HTR-8/SVneo (cell line): ENCODE measurements at regions not wholly inside any gene's neighbourhood (a gene's known extent, or its start where the extent isn't known, plus 50 kb on each side); places are given as distances from the start of the nearest gene placed in this dataset.
A peak's percentile ranks its signal among the peaks of the same experiment; 100 is the strongest.

Experiments
- DNase-seq: peaks from one replicate; pipeline ENCODE4 v3.0.0; 2011; ENCODE audit warnings: low spot score, mixed read lengths; ENCODE audit not compliant: insufficient read length
- FAIRE-seq: peaks from 2 replicates; lab custom pipeline; 2011; peaks lifted over from hg19 to GRCh38; lab: Jason Lieb, UNC

DNA sequence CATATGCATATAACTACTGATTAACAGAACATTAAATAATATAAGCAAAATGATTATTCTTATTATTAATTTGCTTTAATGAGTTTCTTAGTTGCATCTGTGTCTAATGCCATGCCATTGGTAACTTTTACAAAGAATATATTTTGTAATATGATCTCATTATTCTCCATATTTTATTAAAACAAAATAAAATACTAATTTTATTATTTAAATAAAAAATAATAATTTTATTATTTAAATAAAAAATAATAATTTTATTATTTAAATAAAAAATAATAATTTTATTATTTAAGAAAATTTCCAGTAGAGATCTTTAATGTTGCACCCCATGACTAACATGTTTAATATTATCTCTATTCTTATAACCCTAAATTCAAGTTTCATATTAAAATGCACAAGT is 771.1 kb downstream of the NR2F2 start:
- FAIRE-seq (no peak), DNase-seq (no peak)

DNA sequence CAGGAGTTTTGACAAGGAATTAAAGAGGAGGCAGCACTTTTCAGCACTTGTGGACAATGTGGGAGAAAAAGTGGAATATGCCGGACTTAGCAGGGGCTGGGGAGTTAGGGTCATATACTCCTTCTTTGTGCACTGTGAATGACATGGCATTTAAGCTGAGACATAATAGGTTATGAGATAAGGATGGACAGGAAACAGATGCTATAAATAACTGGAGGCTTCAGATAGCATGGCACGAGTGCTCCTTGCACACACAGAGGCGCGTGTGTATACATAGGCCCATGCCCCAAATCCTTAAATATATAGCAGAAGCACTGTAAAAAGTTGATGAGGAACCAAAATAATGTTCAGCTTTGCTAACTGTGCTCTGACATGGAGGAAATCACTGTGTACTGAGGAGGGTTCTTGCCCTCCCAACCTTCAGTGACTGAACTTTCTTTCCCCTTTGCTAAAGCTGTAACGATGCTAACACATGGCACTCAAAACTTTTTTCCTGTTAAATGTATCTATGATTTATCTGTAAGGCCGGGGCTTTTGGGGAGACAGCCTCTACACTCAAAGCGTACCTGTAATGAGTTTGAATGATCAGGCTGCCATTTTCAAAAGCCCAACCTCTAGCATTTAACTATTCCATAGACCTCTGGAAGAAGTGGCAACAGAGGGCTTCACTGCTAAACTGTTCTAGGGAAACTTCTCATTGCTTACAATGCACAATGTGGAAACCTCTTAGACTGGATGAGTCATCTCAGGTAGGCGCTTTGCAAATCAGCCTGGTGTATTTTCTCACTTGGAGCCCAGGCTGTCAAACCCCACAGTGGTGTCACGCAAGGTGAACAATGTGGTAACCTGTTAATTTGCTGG is 784.6 kb downstream of the NR2F2 start:
- FAIRE-seq (no peak), DNase-seq (no peak)

DNA sequence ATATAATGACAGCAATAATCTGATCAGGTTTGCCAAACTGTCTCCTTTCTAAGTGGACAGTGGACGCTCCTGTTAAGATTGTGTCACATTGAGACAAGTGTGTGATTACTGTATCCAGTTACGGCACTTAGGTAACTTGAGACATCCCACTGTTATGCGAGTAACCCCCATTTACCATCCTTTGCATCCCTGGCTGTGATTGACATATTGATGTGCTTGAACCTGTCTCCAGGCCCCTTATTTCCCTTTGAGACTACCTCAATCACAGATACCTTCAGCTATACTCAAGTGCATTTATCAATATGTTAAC is 785.2 kb downstream of the NR2F2 start:
- no peak for FAIRE-seq
- DNase-seq, result no peak

DNA sequence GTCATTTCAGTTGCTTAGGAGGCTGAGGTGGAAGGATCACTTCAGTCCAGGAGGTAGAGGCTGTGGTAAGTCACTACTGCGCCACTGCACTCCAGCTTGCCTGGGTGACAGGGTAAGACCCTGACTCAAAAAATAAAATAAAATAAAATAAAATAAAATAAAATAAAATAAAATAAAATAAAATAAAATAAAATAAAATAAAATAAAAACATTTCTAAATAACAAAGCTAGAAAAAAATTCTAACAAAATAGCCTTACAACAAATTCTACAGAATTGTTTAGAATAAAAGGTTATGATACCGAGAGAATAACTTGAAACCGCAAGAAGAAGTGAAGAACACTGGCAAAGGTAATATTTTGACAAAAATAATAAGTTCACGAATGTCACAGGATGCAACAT is 794.3 kb downstream of the NR2F2 start:
- DNase-seq (no peak), FAIRE-seq (no peak)

DNA sequence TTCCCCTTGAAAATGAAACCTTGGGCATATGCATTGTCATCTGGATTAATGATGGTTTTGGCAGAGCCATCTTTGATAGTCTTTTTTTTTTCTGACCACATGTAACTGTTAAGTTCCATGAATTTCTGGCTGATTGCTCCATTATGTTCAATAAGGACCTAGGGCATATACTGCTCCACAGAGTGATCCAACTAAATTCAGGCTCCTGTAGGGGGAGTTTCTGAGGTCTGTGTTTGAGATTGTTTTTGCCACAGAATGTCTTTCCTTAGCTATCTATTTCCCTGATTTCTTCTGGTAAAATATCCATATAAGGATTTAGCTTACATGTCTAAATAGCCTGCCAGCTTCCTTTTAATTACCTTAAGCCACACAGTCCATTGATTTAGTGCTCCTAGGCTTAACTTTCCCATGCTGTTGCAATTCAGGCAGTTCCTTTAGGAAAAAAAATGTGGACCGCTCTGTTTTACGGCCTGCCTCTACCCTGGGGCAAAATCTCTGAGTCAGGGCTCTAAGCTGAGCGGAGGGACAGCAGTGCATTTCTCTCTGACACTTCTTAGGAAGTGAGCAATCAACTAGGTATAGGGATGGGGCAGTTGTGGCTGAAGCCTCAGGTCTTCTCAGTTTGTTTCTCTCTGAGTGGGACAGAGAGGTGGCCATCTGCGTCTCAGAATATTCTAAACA is 796.2 kb downstream of the NR2F2 start:
- DNase-seq (peak; percentile 42), FAIRE-seq (no peak)

DNA sequence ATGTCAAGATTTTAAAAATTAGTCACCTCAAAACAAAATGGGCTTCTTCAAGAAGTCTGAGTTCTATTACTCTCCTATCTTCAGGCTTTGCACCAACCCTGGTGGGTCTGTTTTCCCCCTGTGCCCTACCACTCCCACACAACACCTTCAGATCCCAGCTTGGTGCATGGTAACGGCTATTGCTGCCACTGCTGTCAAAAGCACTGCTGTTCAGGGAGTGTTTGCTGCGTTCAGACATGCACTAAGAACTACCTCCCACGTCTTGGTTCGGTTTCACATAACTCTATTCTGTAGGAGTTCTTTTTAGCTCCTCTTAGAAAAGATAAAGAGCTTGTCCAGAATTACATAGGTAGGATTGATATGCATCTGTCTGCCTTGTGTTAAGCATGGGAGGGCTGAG is 799.2 kb downstream of the NR2F2 start:
- no peak for FAIRE-seq
- no peak for DNase-seq

DNA sequence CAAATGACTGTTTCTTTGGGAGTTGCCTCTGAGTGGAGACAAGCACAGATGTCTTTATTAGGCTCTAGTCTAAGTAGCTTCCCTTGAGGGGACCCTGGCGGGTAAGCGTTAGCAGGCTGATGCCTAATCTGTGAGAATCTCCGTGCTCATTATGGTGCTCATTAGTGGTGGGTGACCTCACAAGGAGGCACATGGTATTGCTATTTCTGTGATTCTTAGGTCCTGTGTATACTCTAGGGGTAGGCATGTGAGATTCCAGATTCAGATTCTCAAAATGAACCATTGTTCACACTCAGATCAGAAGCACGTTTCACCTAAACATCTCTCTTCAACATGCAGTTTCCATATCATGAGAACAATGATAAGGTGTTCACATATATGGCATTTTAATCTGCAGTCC is 809.7 kb downstream of the NR2F2 start:
- DNase-seq, result no peak
- no peak for FAIRE-seq

DNA sequence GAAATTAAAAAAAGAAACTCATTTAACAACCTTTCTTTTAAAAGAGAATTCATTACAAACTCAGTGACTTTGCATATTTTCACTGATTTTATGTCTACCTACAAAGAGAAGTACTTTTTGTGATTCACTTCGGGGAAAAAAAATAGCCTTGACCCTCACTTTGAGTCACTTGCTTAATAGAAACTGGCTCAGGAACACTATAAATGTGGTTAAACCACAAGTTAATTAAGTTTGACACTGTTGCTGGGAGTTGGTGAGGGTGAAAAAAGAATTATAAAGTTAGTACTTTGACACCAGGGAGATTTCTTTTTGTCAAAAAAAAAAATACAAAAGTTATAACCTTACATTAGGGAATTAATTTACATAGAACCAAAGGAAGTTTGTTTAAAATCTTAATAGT is 810.9 kb downstream of the NR2F2 start:
- FAIRE-seq, result no peak
- no peak for DNase-seq

DNA sequence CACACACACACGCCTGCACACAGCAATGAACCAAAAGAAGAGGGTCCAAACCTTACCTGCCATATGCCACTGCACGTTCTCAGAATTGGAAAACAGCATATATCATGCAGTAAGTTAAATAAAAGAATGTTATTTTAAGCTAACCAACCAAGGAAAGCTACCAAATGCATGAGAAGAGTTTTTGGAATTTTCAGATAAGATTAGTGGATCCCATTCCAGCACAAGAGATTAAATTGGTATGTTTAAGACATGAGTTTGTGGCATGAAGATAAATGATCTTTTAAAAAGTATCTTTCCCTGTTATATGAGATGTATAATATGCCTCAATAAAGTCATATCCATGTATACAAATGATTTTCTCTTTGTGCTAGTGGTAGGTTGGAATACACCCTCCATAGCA is 811.4 kb downstream of the NR2F2 start:
- DNase-seq, result no peak
- no peak for FAIRE-seq

DNA sequence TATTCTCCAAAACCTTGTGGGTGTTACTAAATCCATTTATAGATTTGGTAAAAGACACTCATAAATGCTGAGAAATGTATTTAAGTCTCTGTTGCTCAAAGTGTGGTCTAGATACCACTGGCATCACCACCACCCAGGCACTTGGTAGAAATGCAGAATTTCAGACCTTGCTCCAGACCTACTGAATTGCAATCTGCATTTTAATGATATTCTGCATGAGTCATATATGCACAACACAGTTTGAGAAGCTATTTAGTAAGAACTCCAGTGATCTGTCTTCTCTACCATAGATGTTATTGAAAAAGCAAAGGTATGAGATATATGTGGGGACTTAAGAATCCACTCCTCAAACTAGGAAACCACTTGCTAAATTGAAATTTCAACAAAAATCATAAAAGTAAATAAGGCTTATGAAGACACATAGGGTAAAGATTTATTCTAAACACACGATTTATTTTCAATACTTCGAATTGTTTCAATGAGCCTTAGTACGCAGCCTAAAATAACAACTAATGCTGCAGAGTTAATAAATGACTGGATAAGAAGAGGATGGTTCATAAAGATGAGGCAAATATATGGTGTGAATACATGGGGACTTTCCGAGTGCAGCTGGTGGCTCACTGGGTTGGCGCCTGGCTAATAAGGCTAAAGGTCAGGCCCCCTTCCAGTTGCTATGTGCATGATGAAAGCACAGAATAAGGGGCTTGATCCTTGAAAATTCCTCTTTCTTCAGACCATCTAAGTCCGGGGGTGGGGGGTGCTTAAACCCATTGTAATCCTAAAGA is 813.3 kb downstream of the NR2F2 start:
- no peak for FAIRE-seq
- no peak for DNase-seq

DNA sequence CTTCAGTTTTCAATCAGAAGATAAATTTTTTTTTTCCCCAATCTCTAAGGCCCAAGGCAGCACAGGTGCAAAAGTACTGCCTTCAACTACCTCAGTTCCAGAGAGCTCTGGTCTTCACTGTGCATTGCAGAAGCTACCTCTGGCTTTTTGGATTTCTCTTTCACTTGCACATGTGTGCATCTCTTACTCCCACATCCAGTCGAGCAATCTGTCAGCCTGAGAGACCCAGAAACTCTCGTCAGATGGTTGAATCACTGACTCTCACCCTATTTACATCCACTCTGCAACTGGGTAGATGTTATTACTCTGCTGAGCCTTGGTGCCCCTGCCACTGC is 813.8 kb downstream of the NR2F2 start:
- DNase-seq (no peak), FAIRE-seq (no peak)

DNA sequence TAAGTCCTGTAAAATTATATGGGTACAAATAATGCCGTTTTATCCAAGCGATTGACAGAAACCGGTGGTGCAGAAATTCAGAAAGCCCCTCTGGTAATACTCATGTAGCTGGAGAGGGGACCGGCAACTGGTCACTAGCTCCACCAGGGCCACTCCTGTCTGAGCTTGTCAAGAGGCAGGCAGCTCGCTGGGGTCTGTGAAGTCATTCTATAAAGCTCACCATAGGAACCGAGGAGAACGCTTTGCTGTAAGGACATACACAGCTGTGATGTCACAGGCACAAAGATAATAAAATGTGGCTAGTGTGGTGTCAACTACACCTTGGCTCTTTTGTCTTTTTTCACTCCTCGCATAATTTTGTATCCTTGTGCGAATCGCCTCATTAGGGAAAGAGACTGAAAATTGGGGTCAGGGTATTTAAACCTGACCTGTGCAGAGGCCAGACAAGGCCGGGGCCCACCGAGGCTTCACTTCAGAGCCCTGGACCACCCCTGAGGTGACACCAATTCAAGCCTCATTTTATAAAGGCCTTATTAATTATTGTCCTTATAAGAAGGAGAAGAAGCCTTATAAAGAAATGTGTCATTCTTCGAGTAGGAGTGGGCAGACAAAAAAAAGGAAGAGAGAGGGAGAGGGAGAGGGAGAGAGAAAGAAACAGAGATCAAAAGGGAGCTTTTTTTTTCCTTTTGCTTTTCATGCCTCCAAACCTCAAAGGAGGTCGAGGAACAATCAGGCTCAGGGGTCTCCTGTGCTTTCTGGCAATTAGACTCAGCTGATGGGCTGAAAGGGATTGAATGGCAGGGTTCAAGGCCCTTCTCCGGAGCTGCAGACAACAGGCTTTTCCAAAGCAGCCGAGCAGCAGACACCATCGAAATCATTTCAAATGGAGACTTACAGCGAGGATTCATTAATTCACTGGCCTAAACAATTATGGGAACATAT is 813.3 kb upstream of the ARRDC4 start:
- no peak for FAIRE-seq
- no peak for DNase-seq

DNA sequence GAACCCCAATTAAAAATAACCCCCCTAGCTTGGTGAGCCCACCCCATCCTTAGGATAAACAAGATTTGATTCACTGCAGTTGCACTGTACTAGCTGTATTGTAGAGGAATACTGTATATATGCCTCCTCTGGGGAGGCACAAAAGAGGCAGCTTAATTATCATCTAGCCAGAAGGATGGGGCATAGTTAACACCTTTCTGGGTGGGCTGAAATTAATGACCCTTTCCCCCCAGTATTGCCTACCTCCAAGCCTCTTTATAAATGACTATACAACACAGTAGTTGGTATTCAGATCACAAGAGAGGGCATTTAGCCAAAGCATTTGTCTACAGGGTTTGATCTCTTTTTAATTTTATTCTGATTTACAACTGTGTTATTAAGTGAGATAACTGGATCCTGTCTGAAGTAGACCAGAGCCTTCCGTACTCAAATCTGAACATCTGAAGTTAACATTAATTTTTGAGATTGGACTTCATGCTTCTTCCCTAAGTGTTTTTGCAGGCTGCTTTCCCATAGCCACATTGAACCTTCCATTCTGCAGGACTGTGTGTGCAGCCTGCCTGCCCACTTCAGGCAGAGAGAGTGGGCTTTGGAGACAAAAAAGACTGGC is 807.0 kb upstream of the ARRDC4 start:
- FAIRE-seq (no peak), DNase-seq (no peak)

DNA sequence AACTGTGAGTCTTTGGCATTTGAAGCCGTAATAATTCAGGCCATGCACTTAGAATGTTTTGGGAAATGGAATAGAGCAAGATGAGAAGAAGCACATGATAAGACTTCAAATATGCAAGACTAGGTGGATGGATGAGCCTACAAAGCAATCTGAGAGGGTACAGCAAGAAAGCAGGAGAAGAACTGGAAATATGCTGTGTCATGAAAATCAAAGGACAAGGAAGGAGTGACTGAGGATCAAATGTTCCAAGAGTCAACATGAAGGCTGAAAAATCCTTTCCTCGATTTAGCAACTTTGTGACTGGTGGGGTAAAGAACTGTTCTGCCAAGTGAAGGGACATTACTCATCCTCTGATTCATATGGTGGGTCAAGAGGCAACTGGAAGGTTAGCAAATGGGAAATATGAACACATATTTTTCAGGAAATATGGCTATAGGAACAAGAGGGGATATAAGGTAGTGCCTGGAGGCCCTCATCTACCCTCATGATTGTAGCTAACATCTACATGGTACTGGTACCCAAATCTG is 803.7 kb upstream of the ARRDC4 start:
- FAIRE-seq (no peak), DNase-seq (no peak)

DNA sequence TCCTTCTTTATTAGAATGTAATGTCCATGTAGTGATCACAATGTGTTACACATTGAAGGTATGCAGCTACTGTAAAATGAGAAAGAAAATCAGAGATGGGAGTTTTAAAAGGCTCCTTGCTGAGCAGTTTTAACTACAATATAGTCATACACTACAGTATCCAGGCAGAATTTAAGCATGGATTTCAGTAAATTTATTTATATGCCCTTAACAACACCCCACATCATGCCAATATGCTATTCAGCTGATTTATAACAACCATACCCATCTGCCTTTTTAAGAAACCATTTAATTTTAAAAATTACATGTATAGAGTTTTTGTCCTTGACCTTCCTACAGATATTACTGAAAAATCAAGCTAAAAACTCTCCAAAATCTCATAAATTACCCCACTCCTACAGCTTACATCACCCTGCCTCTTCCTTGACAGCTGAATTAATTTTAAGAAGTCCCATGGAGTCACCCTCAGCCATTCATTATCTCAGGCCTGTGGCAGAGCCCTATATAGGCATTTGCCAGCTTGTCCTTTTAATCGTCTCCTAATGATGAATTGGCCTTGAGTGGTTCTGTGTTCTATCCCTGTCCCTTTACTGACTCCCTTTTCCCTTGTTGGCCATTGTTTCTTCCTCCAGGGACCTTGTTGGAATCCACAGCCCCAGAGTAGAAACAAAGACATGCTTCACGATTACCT is 797.6 kb upstream of the ARRDC4 start:
- FAIRE-seq, result no peak
- no peak for DNase-seq

DNA sequence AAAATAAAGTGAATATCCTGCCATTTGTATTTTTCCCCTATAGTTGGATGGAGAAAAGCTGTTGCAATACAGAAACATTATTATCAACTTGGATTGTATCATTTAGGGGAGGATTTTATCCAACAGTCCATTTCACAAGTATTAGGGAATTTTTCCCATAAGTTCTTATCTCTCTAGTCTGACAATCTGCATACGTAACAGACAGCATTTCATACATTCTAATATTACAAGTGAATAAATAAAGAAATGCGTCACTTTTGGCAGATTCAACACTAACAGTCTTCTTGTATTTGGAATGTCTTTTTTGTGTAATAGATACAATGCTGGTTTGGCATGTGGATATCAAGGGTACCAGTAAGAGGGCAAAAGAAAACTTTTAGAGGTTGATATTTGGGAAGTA is 795.3 kb upstream of the ARRDC4 start:
- FAIRE-seq, result no peak
- no peak for DNase-seq

DNA sequence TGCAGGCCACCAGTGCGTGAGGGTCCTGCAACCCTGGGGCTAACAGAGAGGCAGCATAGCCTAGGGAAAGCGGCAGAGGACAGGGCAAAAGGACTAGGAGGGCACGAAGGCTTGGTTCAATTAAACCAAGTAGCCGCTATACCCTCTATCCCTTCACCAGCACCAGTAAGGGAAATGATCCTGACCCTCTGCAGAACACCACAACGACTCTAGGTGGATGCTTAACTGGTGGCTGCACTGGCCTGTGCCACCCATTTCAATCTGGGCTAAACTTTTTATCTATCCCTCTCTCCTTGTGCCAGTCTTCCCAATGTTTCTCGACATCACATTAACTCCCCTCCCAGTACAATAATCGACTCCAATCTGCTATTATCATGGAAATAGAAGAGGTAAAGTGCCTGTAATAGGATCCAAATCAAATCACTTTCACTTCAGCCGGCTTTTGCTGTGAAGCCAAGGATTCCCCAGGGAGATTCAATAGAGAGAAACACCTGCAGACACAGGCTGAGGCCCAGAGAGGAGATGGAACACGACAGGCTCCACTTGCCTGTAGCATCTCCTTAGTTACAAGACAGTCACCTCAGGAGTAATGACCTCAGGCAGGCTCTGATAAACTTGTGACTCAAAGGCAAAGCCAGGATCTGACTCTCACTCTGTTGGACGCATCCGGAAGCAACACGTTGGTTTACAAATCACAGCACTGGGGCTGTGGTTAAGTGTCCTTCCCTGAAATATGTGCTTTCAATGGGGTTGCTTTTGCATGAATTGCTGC is 791.6 kb upstream of the ARRDC4 start:
- FAIRE-seq (no peak), DNase-seq (no peak)

DNA sequence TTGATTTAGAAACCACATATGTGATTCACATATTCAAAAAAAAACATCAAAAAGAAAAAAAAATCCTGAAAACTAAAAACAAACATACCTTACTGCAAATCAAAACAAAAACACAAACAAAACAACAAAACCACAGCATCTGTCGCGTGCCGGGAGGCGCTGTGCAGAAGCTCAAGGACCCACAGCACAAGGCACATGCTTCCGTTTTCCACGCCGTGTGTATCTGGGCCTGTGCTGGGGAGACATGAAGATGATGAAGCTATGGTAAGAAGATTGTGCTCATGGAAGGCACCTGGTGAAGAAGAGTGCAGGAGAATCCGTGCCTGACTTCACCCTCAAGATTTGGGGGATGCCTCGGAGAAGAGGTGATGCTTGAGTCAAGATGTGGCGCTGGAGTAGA is 788.9 kb upstream of the ARRDC4 start:
- FAIRE-seq, result no peak
- no peak for DNase-seq
